ENCODE measurements at regions not wholly inside any gene's neighbourhood (a gene's known extent, or its start where the extent isn't known, plus 50 kb on each side); places are given as distances from the start of the nearest gene placed in this dataset.

- no peak for TF ChIP-seq CTCF (IDR thresholded peaks at IDR 0.05; ENCODE audit: low read depth, low read length)
- H3K4me3 ChIP-seq (ENCODE audit: low read depth, low read length), result no peak overlapping the region
Observed at GRCh38 chr2:217329023-217329431, 469.2 kb upstream of the TNP1 start.

GRCh38 chr2:217328622-217328978, 468.7 kb upstream of the TNP1 start:
- H3K4me3 ChIP-seq (ENCODE audit: low read depth, low read length), result no peak overlapping the region

GRCh38 chr2:217327953-217328621, 468.2 kb upstream of the TNP1 start:
- no peak for TF ChIP-seq CTCF (IDR thresholded peaks at IDR 0.05; ENCODE audit: low read depth, low read length)

More at GRCh38 chr2:217328622-217328978, 468.7 kb upstream of the TNP1 start:
- TF ChIP-seq CTCF (IDR thresholded peaks at IDR 0.05; ENCODE audit: low read depth, low read length), result no peak

GRCh38 chr2:217326238-217327022, 466.6 kb upstream of the TNP1 start:
- H3K4me3 ChIP-seq (ENCODE audit: low read depth, low read length), result no peak overlapping the region
- no peak for TF ChIP-seq CTCF (IDR thresholded peaks at IDR 0.05; ENCODE audit: low read depth, low read length)

More at GRCh38 chr2:217327953-217328621, 468.2 kb upstream of the TNP1 start:
- H3K4me3 ChIP-seq (ENCODE audit: low read depth, low read length), result no peak overlapping the region

- no peak overlapping the region for H3K4me3 ChIP-seq (ENCODE audit: low read depth, low read length)
- no peak for TF ChIP-seq CTCF (IDR thresholded peaks at IDR 0.05; ENCODE audit: low read depth, low read length)
Observed at GRCh38 chr2:217325816-217326215, 466.0 kb upstream of the TNP1 start.

- H3K4me3 ChIP-seq (ENCODE audit: low read depth, low read length), result no peak overlapping the region
- no peak for TF ChIP-seq CTCF (IDR thresholded peaks at IDR 0.05; ENCODE audit: low read depth, low read length)
Observed at GRCh38 chr2:217325251-217325650, 465.4 kb upstream of the TNP1 start.

- no peak overlapping the region for H3K4me3 ChIP-seq (ENCODE audit: low read depth, low read length)
- TF ChIP-seq CTCF (IDR thresholded peaks at IDR 0.05; ENCODE audit: low read depth, low read length), result no peak
Observed at GRCh38 chr2:217316743-217317142, 456.9 kb upstream of the TNP1 start.

All from WI38 (cell line).